Stimulated activated CD8-positive, alpha-beta memory T cell treated with anti-CD3 and anti-CD28 coated beads, Interleukin-12 subunit alpha, Interleukin-12 subunit beta, amount 100 ng/mL, for 24 hours (primary cell): ENCODE measurements at regions not wholly inside any gene's neighbourhood (a gene's known extent, or its start where the extent isn't known, plus 50 kb on each side); places are given as distances from the start of the nearest gene placed in this dataset.
"Not testable (repeated sequence)": the region's sequence is repeated elsewhere in the genome, so short reads cannot be mapped to it uniquely, and the experiment has no call there.

Experiments
- DNase-seq: peaks from one replicate; pipeline ENCODE4 v3.0.0-alpha.2; 2020; ENCODE audit errors: extremely low read depth

GRCh38 chr12:91741932-91742331 is 403.7 kb downstream of the BTG1 start:
- no peak for DNase-seq

GRCh38 chr12:91733846-91734245 is 411.8 kb downstream of the BTG1 start:
- DNase-seq = not testable (repeated sequence)

GRCh38 chr12:91732086-91732485 is 413.6 kb downstream of the BTG1 start:
- DNase-seq = no peak

- DNase-seq = no peak
Measured at GRCh38 chr12:91729543-91729942, 416.1 kb downstream of the BTG1 start.

- no peak for DNase-seq
Measured at GRCh38 chr12:91723191-91723590, 422.5 kb downstream of the BTG1 start.

- DNase-seq = no peak
Measured at GRCh38 chr12:91722072-91722471, 423.6 kb downstream of the BTG1 start.

- no peak for DNase-seq
Measured at GRCh38 chr12:91721023-91721422, 424.6 kb downstream of the BTG1 start.

GRCh38 chr12:91718326-91718725 is 427.3 kb downstream of the BTG1 start:
- DNase-seq = no peak

- DNase-seq = no peak
Measured at GRCh38 chr12:91717804-91718203, 427.8 kb downstream of the BTG1 start.

- DNase-seq = not testable (repeated sequence)
Measured at GRCh38 chr12:91711925-91712324, 433.7 kb downstream of the BTG1 start.

- no peak for DNase-seq
Measured at GRCh38 chr12:91706466-91706865, 439.2 kb downstream of the BTG1 start.

- DNase-seq = no peak
Measured at GRCh38 chr12:91704446-91704845, 441.2 kb downstream of the BTG1 start.

GRCh38 chr12:91703491-91704283 is 442.0 kb downstream of the BTG1 start:
- no peak for DNase-seq

GRCh38 chr12:91702843-91703425 is 442.7 kb downstream of the BTG1 start:
- DNase-seq = no peak

GRCh38 chr12:91695964-91696363 is 449.7 kb downstream of the BTG1 start:
- DNase-seq = no peak

- not testable (repeated sequence) for DNase-seq
Measured at GRCh38 chr12:91695406-91695805, 450.2 kb downstream of the BTG1 start.

GRCh38 chr12:91690531-91690930 is 455.1 kb downstream of the BTG1 start:
- no peak for DNase-seq

GRCh38 chr12:91687052-91688017 is 458.3 kb downstream of the BTG1 start:
- DNase-seq = no peak

GRCh38 chr12:91685917-91686316 is 459.7 kb downstream of the BTG1 start:
- DNase-seq = no peak

- DNase-seq = no peak
Measured at GRCh38 chr12:91681751-91682150, 463.9 kb downstream of the BTG1 start.

GRCh38 chr12:91680864-91681263 is 464.8 kb downstream of the BTG1 start:
- no peak for DNase-seq

GRCh38 chr12:91677556-91677955 is 468.1 kb downstream of the BTG1 start:
- no peak for DNase-seq
